ENCODE measurements at regions not wholly inside any gene's neighbourhood (a gene's known extent, or its start where the extent isn't known, plus 50 kb on each side); places are given as distances from the start of the nearest gene placed in this dataset.
A peak's percentile ranks its signal among the peaks of the same experiment; 100 is the strongest.
"Not testable (repeated sequence)": the region's sequence is repeated elsewhere in the genome, so short reads cannot be mapped to it uniquely, and the experiment has no call there.

- no peak for DNase-seq
These were observed 455.4 kb upstream of the FAR2 start for GRCh38 chr12:28693565-28694219.

GRCh38 chr12:28698553-28698952, 450.5 kb upstream of the FAR2 start:
- no peak for DNase-seq

GRCh38 chr12:28699029-28699428, 450.0 kb upstream of the FAR2 start:
- DNase-seq = no peak

- no peak for DNase-seq
These were observed 448.9 kb upstream of the FAR2 start for GRCh38 chr12:28700161-28700560.

- DNase-seq = no peak
These were observed 444.5 kb upstream of the FAR2 start for GRCh38 chr12:28704477-28705169.

GRCh38 chr12:28708918-28709371, 440.1 kb upstream of the FAR2 start:
- no peak for DNase-seq

GRCh38 chr12:28709986-28710685, 438.9 kb upstream of the FAR2 start:
- DNase-seq = no peak

- peak; percentile 54 for DNase-seq
These were observed 438.2 kb upstream of the FAR2 start for GRCh38 chr12:28710882-28711281.

GRCh38 chr12:28711421-28711820, 437.7 kb upstream of the FAR2 start:
- DNase-seq = no peak

GRCh38 chr12:28742791-28743190, 406.3 kb upstream of the FAR2 start:
- no peak for DNase-seq

GRCh38 chr12:28746734-28747325, 402.2 kb upstream of the FAR2 start:
- no peak for DNase-seq

- DNase-seq = no peak
These were observed 398.0 kb upstream of the FAR2 start for GRCh38 chr12:28750946-28751685.

GRCh38 chr12:28755027-28755426, 394.1 kb upstream of the FAR2 start:
- no peak for DNase-seq

- DNase-seq = peak; percentile 56
These were observed 389.7 kb upstream of the FAR2 start for GRCh38 chr12:28759333-28759732.

- DNase-seq = not testable (repeated sequence)
These were observed 388.8 kb upstream of the FAR2 start for GRCh38 chr12:28760040-28760903.

GRCh38 chr12:28761897-28762296, 387.2 kb upstream of the FAR2 start:
- DNase-seq = not testable (repeated sequence)

- DNase-seq = no peak
These were observed 382.7 kb upstream of the FAR2 start for GRCh38 chr12:28766398-28766797.

GRCh38 chr12:28767836-28768348, 381.2 kb upstream of the FAR2 start:
- no peak for DNase-seq

GRCh38 chr12:28770322-28770721, 378.8 kb upstream of the FAR2 start:
- DNase-seq = peak; percentile 57

- DNase-seq = no peak
These were observed 377.1 kb upstream of the FAR2 start for GRCh38 chr12:28771968-28772367.

- no peak for DNase-seq
These were observed 373.5 kb upstream of the FAR2 start for GRCh38 chr12:28775556-28775955.

- DNase-seq = no peak
These were observed 372.9 kb upstream of the FAR2 start for GRCh38 chr12:28776220-28776619.
